SK-N-SH treated with all-trans-retinoic acid at 6 μM for 48 hours (cell line): ENCODE measurements at regions not wholly inside any gene's neighbourhood (a gene's known extent, or its start where the extent isn't known, plus 50 kb on each side); places are given as distances from the start of the nearest gene placed in this dataset.

Experiments
- PATZ1 ChIP-seq: fragments of 250-450 bp; sonication (Bioruptor Pico); IDR thresholded peaks from 2 replicates; pipeline ENCODE4 v1.8.0; 2020; ENCODE audit warnings: mild to moderate bottlenecking, moderate library complexity, borderline replicate concordance
- ZFP30 ChIP-seq: fragments of 450-650 bp; formaldehyde crosslinking; IDR thresholded peaks from 2 replicates; pipeline ENCODE4 v1.5.0; 2022; ENCODE audit warnings: mild to moderate bottlenecking, moderate library complexity
- ZNF8 ChIP-seq: fragments of 450-650 bp; formaldehyde crosslinking; IDR thresholded peaks from 2 replicates; pipeline ENCODE4 v1.5.0; 2020; ENCODE audit warnings: mild to moderate bottlenecking, moderate library complexity
- TF ChIP-seq, protein P1 (sequence below): fragments of 250-450 bp; sonication (Bioruptor Pico); IDR thresholded peaks from 2 replicates; pipeline ENCODE4 v1.8.0; 2021; ENCODE audit warnings: low read depth, mild to moderate bottlenecking, moderate library complexity, borderline replicate concordance

DNA sequence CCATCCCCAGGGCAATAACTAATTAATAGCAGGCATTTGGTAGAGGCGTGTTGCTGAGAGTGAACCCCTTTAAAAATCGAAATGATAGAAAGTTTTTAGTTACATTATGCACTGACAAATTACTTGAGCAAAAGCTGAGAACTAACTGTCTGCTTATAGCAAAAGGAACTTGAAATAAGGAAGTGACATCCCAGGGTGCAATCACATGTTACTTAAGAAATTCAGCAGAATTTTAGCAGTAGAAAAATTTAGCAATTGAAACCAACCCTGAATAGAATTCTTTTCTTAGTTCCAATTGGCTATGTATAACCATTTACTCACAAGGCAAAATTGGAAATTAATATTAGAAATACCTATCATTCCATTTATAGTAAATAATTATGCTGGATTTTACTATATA, 139.5 kb upstream of the SAMSN1 start:
- no peak for TF ChIP-seq ZFP30 (CRISPR knock-in tag)
- no peak for TF ChIP-seq PATZ1 (CRISPR knock-in tag)
- TF ChIP-seq ZNF8: no peak
- TF ChIP-seq, protein P1, sequence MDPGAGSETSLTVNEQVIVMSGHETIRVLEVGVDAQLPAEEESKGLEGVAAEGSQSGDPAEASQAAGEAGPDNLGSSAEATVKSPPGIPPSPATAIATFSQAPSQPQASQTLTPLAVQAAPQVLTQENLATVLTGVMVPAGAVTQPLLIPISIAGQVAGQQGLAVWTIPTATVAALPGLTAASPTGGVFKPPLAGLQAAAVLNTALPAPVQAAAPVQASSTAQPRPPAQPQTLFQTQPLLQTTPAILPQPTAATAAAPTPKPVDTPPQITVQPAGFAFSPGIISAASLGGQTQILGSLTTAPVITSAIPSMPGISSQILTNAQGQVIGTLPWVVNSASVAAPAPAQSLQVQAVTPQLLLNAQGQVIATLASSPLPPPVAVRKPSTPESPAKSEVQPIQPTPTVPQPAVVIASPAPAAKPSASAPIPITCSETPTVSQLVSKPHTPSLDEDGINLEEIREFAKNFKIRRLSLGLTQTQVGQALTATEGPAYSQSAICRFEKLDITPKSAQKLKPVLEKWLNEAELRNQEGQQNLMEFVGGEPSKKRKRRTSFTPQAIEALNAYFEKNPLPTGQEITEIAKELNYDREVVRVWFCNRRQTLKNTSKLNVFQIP (CRISPR knock-in tag): no peak
